Endometrial microvascular endothelial cells (primary cell): ENCODE measurements at regions not wholly inside any gene's neighbourhood (a gene's known extent, or its start where the extent isn't known, plus 50 kb on each side); places are given as distances from the start of the nearest gene placed in this dataset.
"Not testable (repeated sequence)": the region's sequence is repeated elsewhere in the genome, so short reads cannot be mapped to it uniquely, and the experiment has no call there.

ENCODE experiments used
- in situ Hi-C: cut with HindIII; loops from 2 replicates; pipeline ENCODE4 v1.10.0; 2017; ENCODE audit warnings: low sequenced_read_pairs, low pct_unique_long_range_greater_than_20kb; ENCODE audit errors: inconsistent ontology term

GRCh38 chr1:30213936-30214335 lies 509.4 kb downstream of the MATN1 start:
- in situ Hi-C loops, result no loop called here

- in situ Hi-C loops, result not testable (repeated sequence)
Observed at GRCh38 chr1:30207962-30208361, 515.4 kb downstream of the MATN1 start.

GRCh38 chr1:30206631-30207030 lies 516.8 kb downstream of the MATN1 start:
- in situ Hi-C loops, result not testable (repeated sequence)

- in situ Hi-C loops, result not testable (repeated sequence)
Observed at GRCh38 chr1:30204916-30205315, 518.5 kb downstream of the MATN1 start.

GRCh38 chr1:30201015-30201414 lies 522.4 kb downstream of the MATN1 start:
- in situ Hi-C loops, result no loop called here

GRCh38 chr1:30200161-30200560 lies 523.2 kb downstream of the MATN1 start:
- in situ Hi-C loops, result no loop called here

GRCh38 chr1:30199563-30199962 lies 523.8 kb downstream of the MATN1 start:
- in situ Hi-C loops, result no loop called here

GRCh38 chr1:30198795-30199403 lies 524.5 kb downstream of the MATN1 start:
- in situ Hi-C loops, result no loop called here

GRCh38 chr1:30198451-30198760 lies 525.0 kb downstream of the MATN1 start:
- in situ Hi-C loops, result no loop called here

GRCh38 chr1:30197639-30198450 lies 525.5 kb downstream of the MATN1 start:
- in situ Hi-C loops, result no loop called here

GRCh38 chr1:30196872-30197638 lies 526.3 kb downstream of the MATN1 start:
- in situ Hi-C loops, result no loop called here

- in situ Hi-C loops, result no loop called here
Observed at GRCh38 chr1:30196457-30196856, 526.9 kb downstream of the MATN1 start.

GRCh38 chr1:30195424-30196134 lies 527.8 kb downstream of the MATN1 start:
- in situ Hi-C loops, result no loop called here

- in situ Hi-C loops, result no loop called here
Observed at GRCh38 chr1:30194741-30195423, 528.5 kb downstream of the MATN1 start.

GRCh38 chr1:30194046-30194619 lies 529.3 kb downstream of the MATN1 start:
- in situ Hi-C loops, result no loop called here

GRCh38 chr1:30192969-30193630 lies 530.3 kb downstream of the MATN1 start:
- in situ Hi-C loops, result no loop called here

GRCh38 chr1:30191154-30191702 lies 532.2 kb downstream of the MATN1 start:
- in situ Hi-C loops, result no loop called here
